H9 (cell line): ENCODE measurements at regions not wholly inside any gene's neighbourhood (a gene's known extent, or its start where the extent isn't known, plus 50 kb on each side); places are given as distances from the start of the nearest gene placed in this dataset.

Experiments used
- DNase-seq: peaks from one replicate; pipeline ENCODE4 v3.0.0-alpha.2; 2017
- H2AFZ ChIP-seq: one replicate; pipeline ENCODE4 v1.6.1; 2013; ENCODE audit warnings: mild to moderate bottlenecking, low read length, control low read depth, moderate library complexity
- H2AK5ac ChIP-seq: 2 replicates; pipeline ENCODE4 v1.6.1; 2013; ENCODE audit warnings: low read length, control low read depth, mixed read lengths; ENCODE audit not compliant: insufficient read length
- H2BK120ac ChIP-seq: one replicate; pipeline ENCODE4 v1.6.1; 2013; ENCODE audit warnings: low read depth, mild to moderate bottlenecking, low read length, control low read depth, inconsistent platforms; ENCODE audit not compliant: poor library complexity, severe bottlenecking
- H2BK12ac ChIP-seq: 2 replicates; pipeline ENCODE4 v1.6.1; 2013; ENCODE audit warnings: low read length, control low read depth, mixed read lengths, low read depth; ENCODE audit not compliant: insufficient read length
- H2BK15ac ChIP-seq: 2 replicates; pipeline ENCODE4 v1.6.1; 2013; ENCODE audit warnings: low read depth, low read length, control low read depth
- H2BK20ac ChIP-seq: one replicate; pipeline ENCODE4 v1.6.1; 2013; ENCODE audit warnings: low read depth, mild to moderate bottlenecking, low read length, control low read depth, inconsistent platforms; ENCODE audit not compliant: poor library complexity, severe bottlenecking
- H2BK5ac ChIP-seq: 2 replicates; pipeline ENCODE4 v1.6.1; 2013; ENCODE audit warnings: low read length, control low read depth, mixed read lengths; ENCODE audit not compliant: insufficient read length
- H3K14ac ChIP-seq: 2 replicates; pipeline ENCODE4 v1.6.1; 2013; ENCODE audit warnings: low read length, control low read depth; ENCODE audit not compliant: insufficient read depth
- H3K18ac ChIP-seq: 2 replicates; pipeline ENCODE4 v1.6.1; 2013; ENCODE audit warnings: low read depth, mild to moderate bottlenecking, mixed read lengths, low read length, control low read depth; ENCODE audit not compliant: insufficient read length
- H3K23ac ChIP-seq: 2 replicates; pipeline ENCODE4 v1.6.1; 2013; ENCODE audit warnings: low read length, control low read depth, mixed read lengths, low read depth; ENCODE audit not compliant: insufficient read length
- H3K23me2 ChIP-seq: 2 replicates; pipeline ENCODE4 v1.6.1; 2013; ENCODE audit warnings: low read depth, mild to moderate bottlenecking, mixed read lengths, low read length, control low read depth; ENCODE audit not compliant: insufficient read length, poor library complexity, severe bottlenecking
- H3K27ac ChIP-seq: 2 replicates; pipeline ENCODE4 v1.5.1; 2013; ENCODE audit warnings: low read length, control low read depth, mixed read lengths, low read depth; ENCODE audit not compliant: insufficient read length
- H3K27me3 ChIP-seq: 2 replicates; pipeline ENCODE4 v1.6.1; 2013; ENCODE audit warnings: low read length, control low read depth, inconsistent platforms; ENCODE audit not compliant: insufficient read depth
- H3K4ac ChIP-seq: 2 replicates; pipeline ENCODE4 v1.6.1; 2013; ENCODE audit warnings: low read depth, mild to moderate bottlenecking, control low read depth, inconsistent platforms, low read length, moderate library complexity
- H3K4me1 ChIP-seq: 2 replicates; pipeline ENCODE4 v1.6.1; 2013; ENCODE audit warnings: low read length, control low read depth, inconsistent platforms; ENCODE audit not compliant: insufficient read depth
- H3K4me2 ChIP-seq: 2 replicates; pipeline ENCODE4 v1.6.1; 2013; ENCODE audit warnings: low read length, control low read depth, mixed read lengths; ENCODE audit not compliant: insufficient read length, insufficient read depth
- H3K56ac ChIP-seq: 2 replicates; pipeline ENCODE4 v1.6.1; 2013; ENCODE audit warnings: low read depth, mild to moderate bottlenecking, mixed read lengths, low read length, control low read depth; ENCODE audit not compliant: insufficient read length
- H3K79me1 ChIP-seq: 2 replicates; pipeline ENCODE4 v1.6.1; 2013; ENCODE audit warnings: low read depth, mild to moderate bottlenecking, moderate library complexity, low read length, control low read depth, inconsistent platforms; ENCODE audit not compliant: insufficient read depth, poor library complexity, severe bottlenecking
- H3K79me2 ChIP-seq: 2 replicates; pipeline ENCODE4 v1.6.1; 2013; ENCODE audit warnings: low read length, control low read depth, inconsistent platforms; ENCODE audit not compliant: insufficient read depth
- H3K9ac ChIP-seq: 2 replicates; pipeline ENCODE4 v1.6.1; 2013; ENCODE audit warnings: low read length, control low read depth, mixed read lengths; ENCODE audit not compliant: insufficient read length; ENCODE audit errors: extremely low read depth
- H3K9me3 ChIP-seq: one replicate; pipeline ENCODE4 v1.6.1; 2013; ENCODE audit warnings: low read depth, low read length, inconsistent platforms; ENCODE audit not compliant: control insufficient read depth
- H3T11ph ChIP-seq: one replicate; pipeline ENCODE4 v1.6.1; 2013; ENCODE audit warnings: mild to moderate bottlenecking, low read length, control low read depth, inconsistent platforms
- H4K20me1 ChIP-seq: one replicate; pipeline ENCODE4 v1.6.1; 2013; ENCODE audit not compliant: control insufficient read depth, insufficient read length, insufficient read depth
- H4K5ac ChIP-seq: 2 replicates; pipeline ENCODE4 v1.6.1; 2013; ENCODE audit warnings: low read depth, mild to moderate bottlenecking, mixed read lengths, low read length, control low read depth; ENCODE audit not compliant: insufficient read length
- H4K8ac ChIP-seq: replicated peaks from 2 replicates; pipeline ENCODE4 v1.6.1; 2013; ENCODE audit warnings: low read length, control low read depth, mixed read lengths, low read depth; ENCODE audit not compliant: insufficient read length
- H4K91ac ChIP-seq: 2 replicates; pipeline ENCODE4 v1.6.1; 2013; ENCODE audit warnings: low read depth, mild to moderate bottlenecking, moderate library complexity, mixed read lengths, low read length, control low read depth; ENCODE audit not compliant: insufficient read length
- H3K27ac Mint-ChIP-seq, 3 experiments: 2 replicates in 2 of 3; 3 replicates in 1 of 3; pipeline ENCODE4 v1.8.0; 2020 to 2021; ENCODE audit warnings: mixed read lengths in 3 of 3, mild to moderate bottlenecking in 1 of 3, moderate library complexity in 1 of 3
- H3K27me3 Mint-ChIP-seq: 2 replicates; pipeline ENCODE4 v1.8.0; 2021; ENCODE audit warnings: low read depth, mild to moderate bottlenecking, moderate library complexity, mixed read lengths
- H3K36me3 Mint-ChIP-seq, 3 experiments: 2 replicates in 2 of 3; 3 replicates in 1 of 3; pipeline ENCODE4 v1.8.0; 2020 to 2021; ENCODE audit warnings: low read depth in 3 of 3, mixed read lengths in 3 of 3; ENCODE audit not compliant: insufficient read depth in 1 of 3
- H3K4me1 Mint-ChIP-seq, 2 experiments: 2 replicates each; pipeline ENCODE4 v1.8.0; 2020; ENCODE audit warnings: mixed read lengths in 2 of 2
- H3K4me3 Mint-ChIP-seq, 2 experiments: 2 replicates in 1 of 2; 3 replicates in 1 of 2; pipeline ENCODE4 v1.8.0; 2020 to 2021; ENCODE audit warnings: mild to moderate bottlenecking in 2 of 2, mixed read lengths in 2 of 2, moderate library complexity in 1 of 2
- H3K9me3 Mint-ChIP-seq, 2 experiments: 2 replicates in 1 of 2; 3 replicates in 1 of 2; pipeline ENCODE4 v1.8.0; 2020; ENCODE audit warnings: mild to moderate bottlenecking in 2 of 2, mixed read lengths in 2 of 2, moderate library complexity in 1 of 2
- CTCF ChIP-seq: fragments of 200-600 bp; sonication (generic); conservative IDR thresholded peaks from 3 replicates; pipeline ENCODE4 v1.8.0; 2021; ENCODE audit warnings: antibody characterized with exemption, mild to moderate bottlenecking
- WGBS: extraction: QIAGEN DNeasy Blood & Tissue Kit; methylation state at CpG from one replicate; pipeline ENCODE4 v1.1.7; 2013; ENCODE audit warnings: missing lambda C conversion rate, low lambda C conversion rate, mixed read lengths; ENCODE audit not compliant: insufficient read length; ENCODE audit errors: extremely low coverage; 5-methylcytosine and 5-hydroxymethylcytosine counted together

- H3K27ac ChIP-seq = no peak overlapping the region
- H3K9me3 ChIP-seq = peaks cover 10% of the 10 kb centered on the region
- no peak for TF ChIP-seq CTCF
- no peak overlapping the region for H2AFZ ChIP-seq
- no peak overlapping the region for H3K4me2 ChIP-seq
- H3K9ac ChIP-seq = no peak overlapping the region
- no peak for DNase-seq
- no peak overlapping the region for H2AK5ac ChIP-seq
- Mint-ChIP-seq H3K36me3 (peaks cover 12 to 26% (median 17%) of the 10 kb centered on the region in 3 experiments; a peak in 6 of 7 replicates), H3K27ac (no peak overlapping the region), H3K4me3 (no peak overlapping the region), H3K9me3 (peaks cover 17 to 20% of the 10 kb centered on the region in 2 experiments), H3K4me1 (peaks cover 10 to 12% of the 10 kb centered on the region in 2 experiments), H3K27me3 (no peaks in the 10 kb centered on the region; the same call in 1 of the 2 replicates)
- H2BK120ac ChIP-seq = no peak overlapping the region
- H3K4me1 ChIP-seq = no peaks in the 10 kb centered on the region
- no peak overlapping the region for H4K91ac ChIP-seq
- H2BK15ac ChIP-seq = no peak overlapping the region
- no CpG with 5 or more reads among the region's 10 CpGs for WGBS
- H2BK5ac ChIP-seq = no peak overlapping the region
- H2BK20ac ChIP-seq = no peak overlapping the region
- H3K23me2 ChIP-seq = no peaks in the 10 kb centered on the region
- no peak overlapping the region for H3K14ac ChIP-seq
- no peaks in the 10 kb centered on the region for H3K79me2 ChIP-seq
- H4K8ac ChIP-seq = no peak overlapping the region
- no peak overlapping the region for H3T11ph ChIP-seq
- H4K20me1 ChIP-seq = no peaks in the 10 kb centered on the region
- no peak overlapping the region for H3K4ac ChIP-seq
- H3K23ac ChIP-seq = no peak overlapping the region
- H3K27me3 ChIP-seq = no peaks in the 10 kb centered on the region
- H3K56ac ChIP-seq = no peak overlapping the region
- no peaks in the 10 kb centered on the region for H3K79me1 ChIP-seq
- H3K18ac ChIP-seq = no peak overlapping the region
- H2BK12ac ChIP-seq = no peak overlapping the region
- no peak overlapping the region for H4K5ac ChIP-seq
These were observed 567.0 kb upstream of the CRIM1 start for GRCh38 chr2:35788543-35788942.
